ENCODE measurements at regions not wholly inside any gene's neighbourhood (a gene's known extent, or its start where the extent isn't known, plus 50 kb on each side); places are given as distances from the start of the nearest gene placed in this dataset.

GRCh38 chr2:221330436-221330835 is 241.7 kb downstream of the EPHA4 start:
- H2AFZ ChIP-seq (ENCODE audit: low read depth, low read length): no peak overlapping the region
- no peak overlapping the region for H3K4me2 ChIP-seq (ENCODE audit: low read length)
- H3K27ac ChIP-seq (ENCODE audit: low read length): no peak overlapping the region
- TF ChIP-seq SMC3 (conservative IDR thresholded peaks at IDR 0.05; ENCODE audit: poor library complexity) (no peak), EZH2 (IDR thresholded peaks at IDR 0.05; ENCODE audit: borderline replicate concordance, insufficient read depth, low read length, poor library complexity, severe bottlenecking) (no peak), RAD21 (conservative IDR thresholded peaks at IDR 0.05) (no peak), MXI1 (conservative IDR thresholded peaks at IDR 0.05; ENCODE audit: poor library complexity, severe bottlenecking) (no peak), POLR2AphosphoS5 (IDR thresholded peaks at IDR 0.05) (no peak), TAF1 (IDR thresholded peaks at IDR 0.05; ENCODE audit: low read depth) (no peak), EP300 (conservative IDR thresholded peaks at IDR 0.05; ENCODE audit: poor library complexity, severe bottlenecking) (no peak)
- TF ChIP-seq, protein P1, sequence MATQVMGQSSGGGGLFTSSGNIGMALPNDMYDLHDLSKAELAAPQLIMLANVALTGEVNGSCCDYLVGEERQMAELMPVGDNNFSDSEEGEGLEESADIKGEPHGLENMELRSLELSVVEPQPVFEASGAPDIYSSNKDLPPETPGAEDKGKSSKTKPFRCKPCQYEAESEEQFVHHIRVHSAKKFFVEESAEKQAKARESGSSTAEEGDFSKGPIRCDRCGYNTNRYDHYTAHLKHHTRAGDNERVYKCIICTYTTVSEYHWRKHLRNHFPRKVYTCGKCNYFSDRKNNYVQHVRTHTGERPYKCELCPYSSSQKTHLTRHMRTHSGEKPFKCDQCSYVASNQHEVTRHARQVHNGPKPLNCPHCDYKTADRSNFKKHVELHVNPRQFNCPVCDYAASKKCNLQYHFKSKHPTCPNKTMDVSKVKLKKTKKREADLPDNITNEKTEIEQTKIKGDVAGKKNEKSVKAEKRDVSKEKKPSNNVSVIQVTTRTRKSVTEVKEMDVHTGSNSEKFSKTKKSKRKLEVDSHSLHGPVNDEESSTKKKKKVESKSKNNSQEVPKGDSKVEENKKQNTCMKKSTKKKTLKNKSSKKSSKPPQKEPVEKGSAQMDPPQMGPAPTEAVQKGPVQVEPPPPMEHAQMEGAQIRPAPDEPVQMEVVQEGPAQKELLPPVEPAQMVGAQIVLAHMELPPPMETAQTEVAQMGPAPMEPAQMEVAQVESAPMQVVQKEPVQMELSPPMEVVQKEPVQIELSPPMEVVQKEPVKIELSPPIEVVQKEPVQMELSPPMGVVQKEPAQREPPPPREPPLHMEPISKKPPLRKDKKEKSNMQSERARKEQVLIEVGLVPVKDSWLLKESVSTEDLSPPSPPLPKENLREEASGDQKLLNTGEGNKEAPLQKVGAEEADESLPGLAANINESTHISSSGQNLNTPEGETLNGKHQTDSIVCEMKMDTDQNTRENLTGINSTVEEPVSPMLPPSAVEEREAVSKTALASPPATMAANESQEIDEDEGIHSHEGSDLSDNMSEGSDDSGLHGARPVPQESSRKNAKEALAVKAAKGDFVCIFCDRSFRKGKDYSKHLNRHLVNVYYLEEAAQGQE (IDR thresholded peaks at IDR 0.05; ENCODE audit: borderline replicate concordance): no peak
- TF ChIP-seq, protein P2, sequence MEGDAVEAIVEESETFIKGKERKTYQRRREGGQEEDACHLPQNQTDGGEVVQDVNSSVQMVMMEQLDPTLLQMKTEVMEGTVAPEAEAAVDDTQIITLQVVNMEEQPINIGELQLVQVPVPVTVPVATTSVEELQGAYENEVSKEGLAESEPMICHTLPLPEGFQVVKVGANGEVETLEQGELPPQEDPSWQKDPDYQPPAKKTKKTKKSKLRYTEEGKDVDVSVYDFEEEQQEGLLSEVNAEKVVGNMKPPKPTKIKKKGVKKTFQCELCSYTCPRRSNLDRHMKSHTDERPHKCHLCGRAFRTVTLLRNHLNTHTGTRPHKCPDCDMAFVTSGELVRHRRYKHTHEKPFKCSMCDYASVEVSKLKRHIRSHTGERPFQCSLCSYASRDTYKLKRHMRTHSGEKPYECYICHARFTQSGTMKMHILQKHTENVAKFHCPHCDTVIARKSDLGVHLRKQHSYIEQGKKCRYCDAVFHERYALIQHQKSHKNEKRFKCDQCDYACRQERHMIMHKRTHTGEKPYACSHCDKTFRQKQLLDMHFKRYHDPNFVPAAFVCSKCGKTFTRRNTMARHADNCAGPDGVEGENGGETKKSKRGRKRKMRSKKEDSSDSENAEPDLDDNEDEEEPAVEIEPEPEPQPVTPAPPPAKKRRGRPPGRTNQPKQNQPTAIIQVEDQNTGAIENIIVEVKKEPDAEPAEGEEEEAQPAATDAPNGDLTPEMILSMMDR (IDR thresholded peaks at IDR 0.05; ENCODE audit: poor library complexity, severe bottlenecking): no peak
- H3K9me2 ChIP-seq (ENCODE audit: insufficient read depth, low read length): no peaks in the 10 kb centered on the region
- H3K9ac ChIP-seq (ENCODE audit: low read length): no peak overlapping the region
- no peaks in the 10 kb centered on the region for H3F3A ChIP-seq (ENCODE audit: insufficient read depth, low read length, poor library complexity, severe bottlenecking)
- no peaks in the 10 kb centered on the region for H3K9me3 ChIP-seq (ENCODE audit: low read length)
- H4K20me1 ChIP-seq (ENCODE audit: insufficient read depth): no peaks in the 10 kb centered on the region
- no peak overlapping the region for H3K4me3 ChIP-seq (ENCODE audit: low read length)
- no peaks in the 10 kb centered on the region for H3K79me2 ChIP-seq (replicated peaks; ENCODE audit: insufficient read depth, low read length)
- H3K27me3 ChIP-seq (ENCODE audit: insufficient read depth, low read depth, low read length): no peaks in the 10 kb centered on the region
- H3K36me3 ChIP-seq (ENCODE audit: insufficient read depth, low read length): no peaks in the 10 kb centered on the region

DNA sequence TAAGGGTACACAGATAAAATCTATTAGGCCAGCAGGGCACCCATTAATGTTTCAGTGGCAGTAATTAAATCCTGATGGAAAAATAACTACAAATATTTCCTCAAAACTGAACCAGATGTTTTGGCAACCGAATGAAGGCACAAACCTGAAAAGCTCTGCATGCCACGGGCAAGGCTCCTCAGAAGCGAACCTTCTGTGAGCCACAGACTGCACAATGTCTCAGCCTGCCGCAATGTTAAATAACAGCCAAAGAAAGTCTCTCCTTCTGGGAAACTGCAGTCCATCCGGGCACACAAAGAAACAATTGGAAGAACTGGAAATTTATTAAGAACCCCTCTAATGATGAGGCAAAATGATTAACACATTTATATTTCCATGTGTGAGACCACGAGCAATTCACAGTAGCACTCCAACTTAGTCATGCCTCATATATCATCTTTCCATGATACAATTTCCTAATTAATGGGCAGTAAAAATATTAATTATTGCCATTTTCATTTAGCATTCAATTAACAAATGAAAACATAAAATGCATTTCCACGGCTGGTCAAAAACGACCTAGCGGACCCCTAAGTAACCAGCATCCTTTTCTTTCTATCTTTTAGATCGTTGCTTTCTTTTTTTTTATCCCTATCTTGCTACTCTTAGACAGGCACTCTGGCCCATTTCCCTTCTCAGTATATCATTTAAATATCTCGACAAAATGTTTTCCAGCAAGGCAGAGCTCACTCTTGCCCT is 237.5 kb downstream of the EPHA4 start:
- no peak overlapping the region for H2AFZ ChIP-seq (ENCODE audit: low read depth, low read length)
- H3F3A ChIP-seq (ENCODE audit: insufficient read depth, low read length, poor library complexity, severe bottlenecking): no peaks in the 10 kb centered on the region
- no peak overlapping the region for H3K4me3 ChIP-seq (ENCODE audit: low read length)
- no peak overlapping the region for H3K9ac ChIP-seq (ENCODE audit: low read length)
- H4K20me1 ChIP-seq (ENCODE audit: insufficient read depth): no peaks in the 10 kb centered on the region
- no peaks in the 10 kb centered on the region for H3K9me3 ChIP-seq (ENCODE audit: low read length)
- H3K9me2 ChIP-seq (ENCODE audit: insufficient read depth, low read length): no peaks in the 10 kb centered on the region
- H3K36me3 ChIP-seq (ENCODE audit: insufficient read depth, low read length): no peaks in the 10 kb centered on the region
- no peaks in the 10 kb centered on the region for H3K27me3 ChIP-seq (ENCODE audit: insufficient read depth, low read depth, low read length)
- TF ChIP-seq TAF1 (IDR thresholded peaks at IDR 0.05; ENCODE audit: low read depth) (no peak), POLR2AphosphoS5 (IDR thresholded peaks at IDR 0.05) (no peak), EP300 (conservative IDR thresholded peaks at IDR 0.05; ENCODE audit: poor library complexity, severe bottlenecking) (no peak), SMC3 (conservative IDR thresholded peaks at IDR 0.05; ENCODE audit: poor library complexity) (no peak), EZH2 (IDR thresholded peaks at IDR 0.05; ENCODE audit: borderline replicate concordance, insufficient read depth, low read length, poor library complexity, severe bottlenecking) (no peak), RAD21 (conservative IDR thresholded peaks at IDR 0.05) (no peak), MXI1 (conservative IDR thresholded peaks at IDR 0.05; ENCODE audit: poor library complexity, severe bottlenecking) (no peak)
- TF ChIP-seq, protein P1 (IDR thresholded peaks at IDR 0.05; ENCODE audit: borderline replicate concordance): no peak
- TF ChIP-seq, protein P2 (IDR thresholded peaks at IDR 0.05; ENCODE audit: poor library complexity, severe bottlenecking): no peak
- H3K79me2 ChIP-seq (replicated peaks; ENCODE audit: insufficient read depth, low read length): no peaks in the 10 kb centered on the region
- no peak overlapping the region for H3K27ac ChIP-seq (ENCODE audit: low read length)
- no peak overlapping the region for H3K4me2 ChIP-seq (ENCODE audit: low read length)
